WTC11 (cell line): ENCODE measurements at regions not wholly inside any gene's neighbourhood (a gene's known extent, or its start where the extent isn't known, plus 50 kb on each side); places are given as distances from the start of the nearest gene placed in this dataset.

Source experiments
- ATF1 ChIP-seq: sonication (generic); formaldehyde crosslinking; IDR thresholded peaks from 2 replicates; pipeline ENCODE4 v1.8.1; 2023; ENCODE audit warnings: mild to moderate bottlenecking, moderate library complexity, missing genetic modification reagents
- JAZF1 ChIP-seq: fragments of 250-450 bp; sonication (Bioruptor Pico); IDR thresholded peaks from 2 replicates; pipeline ENCODE4 v1.9.0; 2021; ENCODE audit warnings: moderate library complexity, mild to moderate bottlenecking, inconsistent platforms
- KAT7 ChIP-seq: sonication (generic); formaldehyde crosslinking; IDR thresholded peaks from 2 replicates; pipeline ENCODE4 v1.8.1; 2023; ENCODE audit warnings: missing genetic modification reagents, mild to moderate bottlenecking, borderline replicate concordance
- NFE2L1 ChIP-seq: sonication (generic); formaldehyde crosslinking; IDR thresholded peaks from 2 replicates; pipeline ENCODE4 v1.8.1; 2023; ENCODE audit warnings: missing genetic modification reagents
- NFYB ChIP-seq: sonication (generic); formaldehyde crosslinking; conservative IDR thresholded peaks from 2 replicates; pipeline ENCODE4 v1.8.0; 2022; ENCODE audit warnings: low read depth, missing genetic modification reagents
- NR2C2 ChIP-seq: sonication (generic); formaldehyde crosslinking; IDR thresholded peaks from 2 replicates; pipeline ENCODE4 v1.8.0; 2022; ENCODE audit warnings: mild to moderate bottlenecking, missing genetic modification reagents
- TF ChIP-seq, protein P1 (sequence below): fragments of 200-600 bp; IDR thresholded peaks from 2 replicates; pipeline ENCODE4 v1.8.0; 2022; ENCODE audit warnings: antibody characterized with exemption
- TF ChIP-seq, protein P2 (sequence below): fragments of 250-450 bp; sonication (Bioruptor Pico); IDR thresholded peaks from 2 replicates; pipeline ENCODE4 v1.8.0; 2021; ENCODE audit warnings: mild to moderate bottlenecking
- TF ChIP-seq, protein P3 (sequence below): sonication (generic); formaldehyde crosslinking; IDR thresholded peaks from 2 replicates; pipeline ENCODE4 v1.8.1; 2022; ENCODE audit warnings: mild to moderate bottlenecking, moderate library complexity, missing genetic modification reagents
- TF ChIP-seq, protein P4 (sequence below): sonication (generic); formaldehyde crosslinking; IDR thresholded peaks from 2 replicates; pipeline ENCODE4 v1.8.0; 2022; ENCODE audit warnings: mild to moderate bottlenecking, missing genetic modification reagents

GRCh38 chr4:138894709-138895108 is 120.9 kb upstream of the NOCT start:
- TF ChIP-seq, protein P1, sequence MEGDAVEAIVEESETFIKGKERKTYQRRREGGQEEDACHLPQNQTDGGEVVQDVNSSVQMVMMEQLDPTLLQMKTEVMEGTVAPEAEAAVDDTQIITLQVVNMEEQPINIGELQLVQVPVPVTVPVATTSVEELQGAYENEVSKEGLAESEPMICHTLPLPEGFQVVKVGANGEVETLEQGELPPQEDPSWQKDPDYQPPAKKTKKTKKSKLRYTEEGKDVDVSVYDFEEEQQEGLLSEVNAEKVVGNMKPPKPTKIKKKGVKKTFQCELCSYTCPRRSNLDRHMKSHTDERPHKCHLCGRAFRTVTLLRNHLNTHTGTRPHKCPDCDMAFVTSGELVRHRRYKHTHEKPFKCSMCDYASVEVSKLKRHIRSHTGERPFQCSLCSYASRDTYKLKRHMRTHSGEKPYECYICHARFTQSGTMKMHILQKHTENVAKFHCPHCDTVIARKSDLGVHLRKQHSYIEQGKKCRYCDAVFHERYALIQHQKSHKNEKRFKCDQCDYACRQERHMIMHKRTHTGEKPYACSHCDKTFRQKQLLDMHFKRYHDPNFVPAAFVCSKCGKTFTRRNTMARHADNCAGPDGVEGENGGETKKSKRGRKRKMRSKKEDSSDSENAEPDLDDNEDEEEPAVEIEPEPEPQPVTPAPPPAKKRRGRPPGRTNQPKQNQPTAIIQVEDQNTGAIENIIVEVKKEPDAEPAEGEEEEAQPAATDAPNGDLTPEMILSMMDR: no peak
- TF ChIP-seq NR2C2 (CRISPR knock-in tag) (no peak), KAT7 (CRISPR knock-in tag) (no peak), ATF1 (CRISPR knock-in tag) (no peak), JAZF1 (CRISPR knock-in tag) (no peak), NFE2L1 (CRISPR knock-in tag) (no peak), NFYB (CRISPR knock-in tag) (no peak)
- TF ChIP-seq, protein P2, sequence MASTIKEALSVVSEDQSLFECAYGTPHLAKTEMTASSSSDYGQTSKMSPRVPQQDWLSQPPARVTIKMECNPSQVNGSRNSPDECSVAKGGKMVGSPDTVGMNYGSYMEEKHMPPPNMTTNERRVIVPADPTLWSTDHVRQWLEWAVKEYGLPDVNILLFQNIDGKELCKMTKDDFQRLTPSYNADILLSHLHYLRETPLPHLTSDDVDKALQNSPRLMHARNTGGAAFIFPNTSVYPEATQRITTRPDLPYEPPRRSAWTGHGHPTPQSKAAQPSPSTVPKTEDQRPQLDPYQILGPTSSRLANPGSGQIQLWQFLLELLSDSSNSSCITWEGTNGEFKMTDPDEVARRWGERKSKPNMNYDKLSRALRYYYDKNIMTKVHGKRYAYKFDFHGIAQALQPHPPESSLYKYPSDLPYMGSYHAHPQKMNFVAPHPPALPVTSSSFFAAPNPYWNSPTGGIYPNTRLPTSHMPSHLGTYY (CRISPR knock-in tag): no peak
- TF ChIP-seq, protein P3, sequence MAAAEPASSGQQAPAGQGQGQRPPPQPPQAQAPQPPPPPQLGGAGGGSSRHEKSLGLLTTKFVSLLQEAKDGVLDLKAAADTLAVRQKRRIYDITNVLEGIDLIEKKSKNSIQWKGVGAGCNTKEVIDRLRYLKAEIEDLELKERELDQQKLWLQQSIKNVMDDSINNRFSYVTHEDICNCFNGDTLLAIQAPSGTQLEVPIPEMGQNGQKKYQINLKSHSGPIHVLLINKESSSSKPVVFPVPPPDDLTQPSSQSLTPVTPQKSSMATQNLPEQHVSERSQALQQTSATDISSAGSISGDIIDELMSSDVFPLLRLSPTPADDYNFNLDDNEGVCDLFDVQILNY (CRISPR knock-in tag): no peak
- TF ChIP-seq, protein P4, sequence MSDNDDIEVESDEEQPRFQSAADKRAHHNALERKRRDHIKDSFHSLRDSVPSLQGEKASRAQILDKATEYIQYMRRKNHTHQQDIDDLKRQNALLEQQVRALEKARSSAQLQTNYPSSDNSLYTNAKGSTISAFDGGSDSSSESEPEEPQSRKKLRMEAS (CRISPR knock-in tag): no peak
